Left hindlimb (tissue), 1 donor: ENCODE measurements at regions not wholly inside any gene's neighbourhood (a gene's known extent, or its start where the extent isn't known, plus 50 kb on each side); places are given as distances from the start of the nearest gene placed in this dataset.

Source experiments
- DNase-seq: peaks from one replicate; pipeline ENCODE4 v3.0.0-alpha.2; 2018

DNA sequence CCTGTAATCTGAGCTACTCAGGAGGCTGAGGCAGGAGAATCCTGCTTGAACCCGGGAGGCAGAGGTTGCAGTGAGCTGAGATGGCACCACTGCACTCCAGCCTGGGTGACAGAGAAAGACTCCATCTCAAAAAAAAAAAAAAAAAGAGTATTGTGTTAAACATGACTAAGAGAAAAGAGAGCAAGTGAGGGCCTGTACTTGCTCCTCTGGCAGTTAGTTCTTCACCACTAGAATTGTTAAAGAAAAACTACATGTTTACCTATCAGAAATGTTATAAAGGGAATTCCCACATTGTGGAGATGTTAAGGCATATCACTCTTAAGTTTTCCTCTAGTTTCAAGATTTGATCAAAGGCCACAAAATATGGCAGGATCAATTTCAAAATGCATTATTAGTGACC is 75.4 kb upstream of the LRATD1 start:
- DNase-seq, result no peak

DNA sequence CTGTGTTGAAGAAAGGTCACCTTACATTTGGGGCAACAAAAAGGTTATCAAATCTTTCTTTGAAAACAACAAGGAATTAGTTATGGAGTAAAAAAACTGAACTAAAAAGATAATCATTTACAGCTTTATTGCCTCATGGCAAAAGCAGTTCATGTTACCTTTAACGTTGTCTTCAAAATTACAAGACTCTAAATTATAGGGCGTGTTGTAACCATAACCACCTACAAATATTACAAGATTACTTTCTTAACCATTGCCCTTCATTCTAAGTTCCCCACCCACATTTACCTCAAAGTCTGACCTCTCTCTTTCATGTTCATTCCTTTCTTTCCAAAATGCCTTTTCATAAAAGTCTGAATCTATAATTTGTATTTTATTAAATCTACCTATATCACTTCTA is 74.6 kb upstream of the LRATD1 start:
- DNase-seq, result no peak

DNA sequence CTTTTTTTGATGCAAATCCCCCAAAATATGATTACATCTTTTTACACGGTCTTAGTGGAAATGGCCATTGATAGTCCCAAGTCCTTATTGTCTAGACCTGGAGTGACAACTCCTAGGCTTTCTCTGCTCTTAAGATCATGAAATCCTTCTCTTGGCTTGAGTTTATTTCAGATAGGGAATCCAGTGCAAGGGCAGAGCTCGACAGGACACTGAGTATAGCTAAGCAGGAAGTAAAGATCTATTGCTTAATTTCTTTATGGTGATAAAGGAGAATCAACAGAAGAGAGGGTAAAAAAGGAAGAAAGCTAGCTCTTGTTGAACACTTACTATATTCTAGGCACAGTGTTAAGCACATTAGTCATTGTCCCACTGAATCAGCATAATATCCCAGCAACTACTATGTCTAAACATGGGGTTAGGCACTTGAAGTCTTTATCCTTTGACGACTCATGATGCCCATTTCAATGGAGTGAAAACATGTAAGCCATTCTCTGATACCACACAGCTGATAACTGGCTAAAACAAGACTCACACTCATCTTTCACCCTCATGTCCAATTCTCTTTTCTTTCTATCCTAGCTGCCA is 74.1 kb upstream of the LRATD1 start:
- DNase-seq, result no peak

DNA sequence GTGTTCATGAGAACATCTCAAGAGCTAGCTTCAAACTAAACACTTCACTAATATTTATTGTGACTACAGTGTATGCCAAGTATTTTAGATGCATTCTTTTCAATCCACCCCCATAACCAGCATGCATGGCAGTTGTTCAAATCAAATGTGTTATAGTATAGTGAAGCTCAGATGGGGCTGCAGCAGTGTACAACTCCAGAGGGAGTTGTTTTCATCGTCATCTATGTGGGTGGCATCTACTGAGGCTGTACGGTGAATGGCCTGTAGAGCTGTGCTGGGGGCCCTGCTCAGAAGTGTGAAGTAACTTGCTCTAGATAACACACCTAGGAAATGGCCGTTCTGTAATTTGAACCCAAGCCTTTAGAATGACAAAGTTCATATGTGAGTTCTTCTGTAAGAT is 71.8 kb upstream of the LRATD1 start:
- DNase-seq, result no peak

DNA sequence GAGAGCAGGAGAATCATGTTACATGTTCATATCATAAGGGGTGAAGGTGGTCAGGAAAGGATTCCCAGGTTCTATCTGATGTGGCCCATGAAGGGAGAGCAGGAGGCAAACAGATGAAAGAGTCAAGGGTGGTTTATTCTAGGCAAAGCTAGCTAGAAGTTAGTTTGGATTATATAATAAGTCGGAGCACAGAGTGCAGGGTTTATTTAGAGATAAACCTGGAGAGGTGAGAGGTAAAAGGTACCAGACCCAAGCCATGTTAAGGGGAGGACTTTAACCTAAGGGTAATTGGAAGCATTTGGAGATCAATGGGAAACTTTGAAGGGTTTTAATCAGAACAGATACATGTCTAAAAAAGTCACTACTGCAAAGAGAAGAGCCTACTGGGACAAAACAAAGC is 69.2 kb upstream of the LRATD1 start:
- DNase-seq, result no peak

DNA sequence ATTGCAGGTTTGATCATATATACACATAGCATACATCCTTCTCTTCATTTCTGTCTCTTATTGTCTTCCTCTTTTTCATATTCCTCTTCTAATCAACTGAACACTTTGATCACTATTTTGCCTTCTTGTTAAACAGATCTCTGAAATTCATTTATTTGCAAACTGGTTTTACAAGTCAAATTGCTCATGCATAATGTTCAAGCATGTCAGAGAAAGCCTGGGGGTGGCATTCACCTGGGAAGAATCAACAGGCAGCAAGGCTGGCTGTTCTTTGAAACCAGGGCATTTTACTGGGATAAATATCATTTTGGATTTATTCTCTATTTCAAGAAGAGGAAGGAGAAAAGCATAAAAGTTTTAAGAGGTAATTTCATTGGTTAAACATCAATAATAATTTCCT is 66.9 kb upstream of the LRATD1 start:
- no peak for DNase-seq

DNA sequence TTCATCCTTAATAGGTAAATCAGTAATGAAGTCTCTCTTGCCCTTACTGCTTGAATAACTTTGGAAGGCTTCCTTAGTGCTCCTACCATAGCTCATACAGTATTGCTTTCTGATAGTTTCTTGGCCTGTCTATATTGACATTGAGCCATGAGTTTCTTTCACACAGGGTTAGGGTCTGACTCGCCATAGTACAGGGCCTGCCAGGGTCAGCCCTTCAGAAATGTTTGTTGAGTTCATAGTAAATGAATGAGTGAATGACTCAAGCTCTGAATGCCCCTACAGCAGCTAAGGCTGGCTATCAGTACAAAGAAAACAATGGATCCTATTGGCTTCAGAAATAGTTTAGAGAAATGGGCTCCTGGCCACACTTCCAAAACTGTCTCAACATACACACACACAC is 65.0 kb upstream of the LRATD1 start:
- DNase-seq, result no peak

DNA sequence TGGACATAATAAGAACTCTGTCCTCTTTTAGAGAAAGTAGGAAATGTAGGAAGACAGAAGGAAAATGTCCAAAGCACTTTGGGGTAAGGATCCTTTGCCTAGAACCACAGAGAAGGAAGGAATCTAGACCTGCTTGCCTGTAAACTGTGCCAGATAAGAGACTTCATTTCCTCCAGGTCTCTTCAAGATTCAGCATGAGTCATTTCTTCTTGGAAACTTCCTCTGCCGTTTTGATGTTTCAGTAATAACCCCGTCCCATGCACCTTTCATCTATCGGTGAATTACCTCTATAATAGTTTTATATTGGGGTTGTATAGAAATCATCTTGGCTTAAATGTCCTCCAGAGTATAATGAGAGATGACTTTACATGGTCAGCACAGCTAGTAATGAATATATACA is 63.2 kb upstream of the LRATD1 start:
- DNase-seq, result no peak

DNA sequence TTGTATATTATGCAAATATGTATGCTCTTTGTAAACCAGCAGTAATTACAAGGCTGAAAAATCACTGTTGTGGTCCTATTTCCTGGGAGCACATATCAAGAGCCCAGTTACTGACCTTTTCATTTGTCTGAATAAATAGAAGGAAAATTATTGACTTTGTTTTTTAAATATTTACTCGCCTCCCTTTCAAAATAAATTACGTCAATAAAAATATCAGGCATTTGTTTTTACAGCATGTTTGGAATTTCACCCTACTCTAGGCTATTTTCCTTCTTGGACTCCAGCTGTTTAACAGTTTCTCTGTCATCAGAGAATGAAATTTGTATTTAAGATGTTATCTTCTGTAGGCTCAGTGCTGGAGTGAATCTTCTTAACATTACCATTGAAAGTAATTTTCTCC is 59.9 kb upstream of the LRATD1 start:
- no peak for DNase-seq

DNA sequence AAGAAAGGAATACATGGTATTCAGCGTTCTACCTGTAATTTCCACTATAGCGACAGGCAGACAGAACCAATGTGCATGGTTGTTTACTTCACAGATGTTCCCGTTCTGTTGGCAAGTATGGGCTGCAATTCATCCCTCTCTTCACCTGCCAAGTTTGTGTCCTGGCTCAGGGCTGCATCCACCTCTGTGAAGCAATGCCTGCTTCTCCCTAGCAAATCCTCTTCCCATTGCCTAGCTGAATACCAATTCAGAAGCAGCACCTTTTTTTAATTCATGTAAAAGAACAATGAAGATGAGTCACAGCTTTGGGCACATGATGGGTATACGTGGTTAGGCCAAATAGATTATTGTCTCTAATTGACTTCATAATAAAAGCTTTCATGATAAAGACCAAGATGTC is 54.7 kb upstream of the LRATD1 start:
- no peak for DNase-seq
